Amniotic epithelial cell (primary cell): ENCODE measurements at regions not wholly inside any gene's neighbourhood (a gene's known extent, or its start where the extent isn't known, plus 50 kb on each side); places are given as distances from the start of the nearest gene placed in this dataset.

Experiments
- DNase-seq: peaks from one replicate; pipeline ENCODE4 v3.0.0-alpha.2; 2010; ENCODE audit warnings: low read depth

- no peak for DNase-seq
Observed at GRCh38 chr2:5339473-5339872, 352.7 kb upstream of the SOX11 start.

DNA sequence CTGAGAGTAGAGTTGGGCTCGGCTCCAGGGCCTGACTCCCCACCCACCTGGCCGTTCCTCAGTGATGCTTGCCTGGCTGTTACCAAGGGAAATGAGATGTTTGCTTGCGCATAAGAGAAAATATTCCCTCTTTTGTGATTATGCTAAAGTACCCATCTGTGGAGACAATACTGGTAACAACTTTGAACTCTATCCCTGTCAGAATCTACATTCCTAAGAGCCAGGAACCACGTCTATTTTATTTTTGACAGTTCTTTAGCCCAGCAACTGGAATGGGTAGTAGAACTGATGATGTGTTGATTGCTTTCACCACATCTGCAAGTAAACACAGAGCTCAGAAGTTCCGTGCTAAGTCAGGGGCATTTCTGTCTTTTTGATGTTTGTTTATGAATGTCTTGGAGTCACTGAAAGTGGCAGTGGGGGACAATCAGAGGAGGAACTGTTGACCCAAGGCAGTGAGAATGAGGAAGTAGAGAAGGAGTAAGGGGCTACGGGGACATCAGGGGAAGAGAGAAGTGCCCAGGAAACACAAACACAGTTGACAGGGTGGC, 348.3 kb upstream of the SOX11 start:
- DNase-seq: no peak

GRCh38 chr2:5352286-5352685, 339.9 kb upstream of the SOX11 start:
- DNase-seq: no peak

GRCh38 chr2:5353565-5353964, 338.6 kb upstream of the SOX11 start:
- no peak for DNase-seq

- DNase-seq: no peak
Observed at GRCh38 chr2:5359397-5359796, 332.8 kb upstream of the SOX11 start.

DNA sequence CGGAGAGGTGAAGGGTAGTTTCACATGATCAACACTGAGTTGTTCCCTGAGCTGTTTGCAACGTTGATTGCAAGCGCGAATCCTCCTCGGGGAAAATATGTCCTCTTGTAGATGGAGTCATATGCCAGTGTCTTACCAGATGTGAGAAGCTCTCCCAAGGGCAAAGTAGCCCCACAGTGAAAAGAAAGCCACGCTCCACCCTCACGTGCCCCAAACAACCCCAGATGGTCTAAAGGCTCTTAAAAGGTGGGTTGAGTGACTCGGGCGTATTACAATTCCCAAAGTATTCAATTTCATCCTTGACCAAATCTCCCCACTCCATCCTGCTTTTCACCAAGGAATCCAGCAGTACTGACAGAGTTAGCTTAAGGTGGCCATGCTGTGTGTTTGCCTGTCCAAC, 332.1 kb upstream of the SOX11 start:
- no peak for DNase-seq

- no peak for DNase-seq
Observed at GRCh38 chr2:5364361-5364760, 327.8 kb upstream of the SOX11 start.

GRCh38 chr2:5365871-5366461, 326.2 kb upstream of the SOX11 start:
- DNase-seq: no peak

DNA sequence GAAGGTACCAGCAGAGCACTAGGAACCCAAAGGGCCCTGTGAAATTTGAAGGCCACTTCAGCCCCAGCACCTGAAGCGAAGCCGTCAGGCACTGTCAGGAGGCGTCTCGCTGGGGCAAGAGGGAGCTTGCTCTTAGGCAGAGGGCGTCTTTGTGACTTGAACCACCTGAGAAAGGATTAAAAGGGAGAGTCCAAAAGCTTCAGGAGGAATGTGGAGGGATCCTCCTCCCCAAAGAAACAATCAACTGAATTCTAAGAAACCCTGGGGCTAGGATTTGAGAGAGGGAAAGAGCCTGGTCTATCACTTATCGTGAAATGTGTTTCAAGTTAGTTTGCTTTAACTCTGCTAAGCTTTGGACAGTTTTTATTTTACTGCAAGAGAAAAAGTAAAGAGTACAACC, 324.9 kb upstream of the SOX11 start:
- DNase-seq: no peak

DNA sequence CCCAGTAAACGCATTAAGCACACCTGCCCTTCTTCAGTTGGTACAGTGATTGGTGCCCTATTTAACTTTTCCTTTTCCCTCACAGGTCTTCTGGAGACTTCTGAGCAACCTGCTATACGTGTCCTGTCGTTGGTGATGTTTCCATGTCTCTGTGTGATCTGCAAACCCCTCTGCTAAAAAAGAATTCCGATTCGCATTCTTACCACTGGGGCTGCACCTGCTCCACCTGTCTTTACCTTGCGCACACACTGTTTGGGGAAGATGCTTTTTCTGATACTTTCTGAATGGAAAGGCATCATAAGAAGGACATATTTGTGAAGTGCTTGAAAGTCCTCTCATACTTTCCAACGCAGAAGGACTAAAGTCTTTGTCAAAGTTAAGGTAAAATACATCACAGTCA, 323.9 kb upstream of the SOX11 start:
- no peak for DNase-seq

GRCh38 chr2:5369510-5369909, 322.7 kb upstream of the SOX11 start:
- no peak for DNase-seq

- DNase-seq: no peak
Observed at GRCh38 chr2:5370158-5370557, 322.0 kb upstream of the SOX11 start.

- no peak for DNase-seq
Observed at GRCh38 chr2:5372141-5372540, 320.0 kb upstream of the SOX11 start.

GRCh38 chr2:5373200-5373599, 319.0 kb upstream of the SOX11 start:
- DNase-seq: no peak

DNA sequence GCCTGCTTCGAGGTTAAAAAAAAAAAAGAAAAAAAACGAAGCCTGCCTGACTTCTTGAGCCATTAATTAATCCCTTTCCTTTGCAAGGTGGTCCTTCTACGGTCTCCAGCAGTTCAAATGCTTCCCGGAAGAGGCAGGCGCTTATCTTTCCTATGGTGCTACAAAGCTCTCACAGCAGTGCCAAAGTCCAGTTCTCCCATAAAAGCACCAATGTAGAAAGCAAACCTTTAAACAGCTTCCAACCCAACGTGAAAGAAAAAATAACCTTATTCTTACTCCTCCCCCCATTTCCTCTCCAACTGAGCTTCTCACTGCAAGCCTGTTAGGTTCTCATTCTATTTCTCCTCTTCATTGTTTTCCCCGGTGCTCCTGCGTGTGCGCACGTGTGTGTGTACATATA, 317.4 kb upstream of the SOX11 start:
- no peak for DNase-seq

DNA sequence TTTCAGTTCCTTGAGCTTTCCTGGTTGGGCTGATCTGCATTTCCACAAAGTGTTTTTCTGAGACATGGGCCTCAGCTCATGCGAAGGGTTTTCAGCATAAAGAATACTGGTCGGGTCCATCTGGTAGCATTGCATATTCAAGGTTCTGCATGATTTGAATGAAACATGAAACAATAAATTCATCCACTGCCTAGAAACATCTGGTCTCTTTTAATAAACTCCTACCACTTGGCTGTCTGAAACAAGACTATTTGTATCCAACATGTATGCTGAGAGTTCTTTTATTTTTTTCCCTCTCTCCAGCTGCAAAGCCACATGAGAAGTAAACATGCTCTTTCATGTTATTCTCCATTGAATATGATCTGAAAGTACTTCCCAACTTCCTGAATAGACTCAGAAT, 314.9 kb upstream of the SOX11 start:
- no peak for DNase-seq

- DNase-seq: no peak
Observed at GRCh38 chr2:5379811-5380210, 312.4 kb upstream of the SOX11 start.

DNA sequence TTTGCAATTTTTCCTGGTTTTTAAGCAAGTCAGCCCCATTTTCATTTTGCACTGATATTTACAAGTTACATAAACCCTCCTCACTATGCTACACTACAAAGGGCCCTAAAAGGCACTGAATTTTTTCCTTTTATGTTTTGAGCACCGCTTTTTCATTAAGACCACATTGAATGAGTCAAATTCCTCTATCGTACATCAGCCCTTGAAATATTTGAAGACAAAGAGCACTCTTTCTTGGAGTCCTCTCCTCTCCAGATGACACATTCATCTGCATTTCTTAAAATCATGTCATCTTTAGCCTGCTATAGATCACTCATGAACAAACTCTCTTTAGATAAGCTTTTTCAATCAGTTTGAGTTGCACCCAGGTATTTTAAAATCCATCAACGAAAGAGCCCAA, 306.6 kb upstream of the SOX11 start:
- DNase-seq: no peak

DNA sequence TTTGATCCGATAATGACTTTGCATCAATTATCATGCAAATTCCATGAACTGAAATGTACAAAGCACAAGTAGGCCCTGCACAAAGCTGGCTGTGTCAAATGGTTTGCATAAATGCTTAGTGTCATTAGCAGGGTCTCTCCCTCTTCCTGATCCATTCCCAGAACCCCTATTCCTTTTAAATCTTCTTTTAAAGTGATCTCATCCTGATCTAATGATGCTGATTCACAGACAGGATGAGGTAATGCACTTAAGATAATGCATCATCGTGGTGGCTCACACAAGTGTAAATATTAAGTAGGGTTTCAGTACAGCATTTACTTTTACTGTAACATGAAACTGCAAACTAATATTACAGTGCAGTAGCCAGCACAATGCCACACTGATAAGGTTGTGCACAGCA, 304.8 kb upstream of the SOX11 start:
- DNase-seq: no peak

DNA sequence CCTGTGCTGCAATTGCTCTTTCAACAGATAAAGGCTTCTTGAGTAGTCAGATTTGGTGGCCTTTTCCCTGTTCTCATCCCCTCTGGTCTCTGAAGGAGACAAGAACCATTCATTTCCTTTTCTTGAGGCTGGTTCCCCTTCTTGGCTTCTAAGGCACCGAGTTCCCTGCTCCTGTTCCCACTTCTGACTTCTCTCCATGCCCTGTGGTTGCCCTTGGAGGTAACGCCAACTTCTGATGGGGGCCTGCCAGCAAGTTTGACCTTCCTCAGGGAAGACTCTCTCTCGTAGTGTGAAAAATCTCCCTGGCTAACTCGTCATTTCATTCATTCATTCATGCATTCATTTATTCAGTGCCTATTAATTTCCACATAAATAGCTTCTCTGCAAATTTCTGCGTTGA, 302.4 kb upstream of the SOX11 start:
- no peak for DNase-seq

DNA sequence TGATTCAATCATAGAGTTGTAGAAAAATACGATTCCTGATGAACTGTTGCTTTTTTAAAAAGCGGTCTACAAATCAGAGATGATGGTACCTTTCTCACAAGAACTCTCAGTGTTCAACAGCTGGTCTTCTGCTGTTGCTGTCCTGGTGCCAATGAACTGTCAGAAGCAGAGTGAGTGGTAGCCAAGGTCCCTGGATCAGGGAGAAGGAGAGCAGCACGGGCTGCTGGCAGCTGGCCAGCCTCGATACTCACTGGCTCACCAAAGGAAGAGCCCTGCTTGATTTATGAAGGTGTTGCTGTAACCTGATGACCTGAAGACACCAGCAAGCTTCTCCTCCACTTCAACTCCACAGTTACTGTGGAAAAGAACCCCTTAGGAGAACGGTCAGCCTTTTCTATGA, 300.8 kb upstream of the SOX11 start:
- DNase-seq: no peak

- DNase-seq: no peak
Observed at GRCh38 chr2:5392658-5393057, 299.5 kb upstream of the SOX11 start.

- DNase-seq: no peak
Observed at GRCh38 chr2:5393474-5393873, 298.7 kb upstream of the SOX11 start.

- no peak for DNase-seq
Observed at GRCh38 chr2:5394223-5394622, 298.0 kb upstream of the SOX11 start.
